Vagina (tissue), 2 donors: ENCODE measurements at regions not wholly inside any gene's neighbourhood (a gene's known extent, or its start where the extent isn't known, plus 50 kb on each side); places are given as distances from the start of the nearest gene placed in this dataset.

Experiments
- CTCF ChIP-seq, 3 experiments: fragments of 450-650 bp in 2 of 3; fragments of 200-600 bp in 1 of 3; sonication (generic) in 1 of 3; IDR thresholded peaks; one replicate each; pipeline ENCODE4 v1.5.1; 2017 to 2019; ENCODE audit warnings: antibody characterized with exemption in 3 of 3, mild to moderate bottlenecking in 2 of 3, moderate library complexity in 2 of 3
- POLR2A ChIP-seq, 2 donors: fragments of 450-650 bp; IDR thresholded peaks; one replicate each; pipeline ENCODE4 v1.6.1; 2017; ENCODE audit warnings: antibody characterized with exemption in 2 of 2, mild to moderate bottlenecking in 2 of 2, moderate library complexity in 2 of 2
- POLR2AphosphoS5 ChIP-seq, 2 donors: sonication (generic); formaldehyde crosslinking; IDR thresholded peaks; one replicate each; pipeline ENCODE4 v1.9.0; 2017; ENCODE audit warnings: antibody characterized with exemption in 2 of 2, mild to moderate bottlenecking in 2 of 2, low read depth in 1 of 2; ENCODE audit not compliant: insufficient read depth in 1 of 2

DNA sequence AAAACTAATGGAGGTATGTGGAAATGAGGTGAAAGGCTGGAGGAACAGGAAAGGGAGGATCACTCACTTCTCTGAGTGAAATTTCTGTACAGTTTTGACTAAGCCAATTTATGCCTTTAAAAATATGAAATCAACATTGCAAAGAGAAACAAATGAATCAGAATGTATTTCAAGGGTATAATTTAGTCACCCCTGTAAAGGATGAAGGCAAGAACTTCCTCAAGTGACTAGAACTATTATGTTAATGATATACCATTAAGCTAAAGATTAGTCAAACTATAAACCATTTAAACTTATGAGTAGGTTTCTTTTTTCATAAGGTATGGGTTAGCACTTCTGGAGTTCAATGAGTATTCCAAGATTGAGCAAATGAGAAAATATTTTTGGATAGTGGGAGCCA, 184.5 kb upstream of the CHORDC1 start:
- TF ChIP-seq POLR2AphosphoS5 (IDR thresholded peaks at IDR 0.05; ENCODE audit: insufficient read depth in 1 of 2, low read depth in 1 of 2) = no peak
- TF ChIP-seq CTCF (IDR thresholded peaks at IDR 0.05) = no peak
- TF ChIP-seq POLR2A (IDR thresholded peaks at IDR 0.05) = no peak
